HL-60 (cell line): ENCODE measurements at regions not wholly inside any gene's neighbourhood (a gene's known extent, or its start where the extent isn't known, plus 50 kb on each side); places are given as distances from the start of the nearest gene placed in this dataset.

Experiments
- DNase-seq, 2 experiments: peaks; one replicate each; pipeline ENCODE4 v3.0.0-alpha.2; 2010 to 2020; ENCODE audit warnings: low read depth in 1 of 2, low spot score in 1 of 2
- H3K27ac ChIP-seq: fragments of 250-450 bp; sonication (Bioruptor Pico); replicated peaks from 2 replicates; pipeline ENCODE4 v1.5.1; 2020; ENCODE audit warnings: mild to moderate bottlenecking, moderate library complexity
- H3K27me3 ChIP-seq: fragments of 250-450 bp; sonication (Bioruptor Pico); 2 replicates; pipeline ENCODE4 v1.5.1; 2021; ENCODE audit warnings: mild to moderate bottlenecking, moderate library complexity; ENCODE audit not compliant: insufficient read depth, poor library complexity, severe bottlenecking
- H3K4me3 ChIP-seq: replicated peaks from 2 replicates; pipeline ENCODE4 v1.5.1; 2011; ENCODE audit warnings: mild to moderate bottlenecking, control low read depth, low read length; ENCODE audit not compliant: insufficient read depth
- GABPA ChIP-seq: IDR thresholded peaks from 2 replicates; pipeline ENCODE4 v1.6.1; 2012; ENCODE audit warnings: low read depth
- POLR2AphosphoS5 ChIP-seq: IDR thresholded peaks from 2 replicates; pipeline ENCODE4 v1.6.1; 2012; ENCODE audit warnings: low read depth
- SPI1 ChIP-seq: IDR thresholded peaks from 2 replicates; pipeline ENCODE4 v1.6.1; 2012; ENCODE audit warnings: low read depth, mild to moderate bottlenecking, borderline replicate concordance
- TF ChIP-seq, protein P1 (sequence below): IDR thresholded peaks from one replicate; pipeline ENCODE4 v1.5.1; 2011; ENCODE audit warnings: low read length, control low read depth, inconsistent platforms; ENCODE audit not compliant: insufficient read depth
- TF ChIP-seq, protein P2 (sequence below): IDR thresholded peaks from 2 replicates; pipeline ENCODE4 v1.6.1; 2012; ENCODE audit warnings: low read depth; ENCODE audit not compliant: insufficient replicate concordance

DNA sequence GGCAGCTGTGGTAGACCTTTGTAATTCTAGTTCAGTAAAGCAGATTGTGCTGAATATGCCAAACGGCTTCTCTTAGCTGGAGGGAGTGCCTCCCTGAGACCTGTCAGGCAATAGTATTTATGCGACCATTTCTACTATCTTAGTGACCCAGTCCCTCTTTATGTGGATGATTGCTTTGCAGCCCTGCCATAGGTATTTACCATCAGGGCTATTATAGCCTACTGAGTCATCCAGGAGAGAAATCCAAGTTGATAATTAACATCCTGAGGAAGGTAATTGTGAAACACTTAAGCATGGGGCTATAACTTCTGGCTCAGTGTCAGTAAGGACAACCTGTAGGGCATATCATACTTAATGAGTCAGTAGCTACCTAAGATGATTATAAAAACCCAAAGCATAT is 103.9 kb upstream of the MAOA start:
- no peak overlapping the region for H3K4me3 ChIP-seq
- H3K27ac ChIP-seq = no peak overlapping the region
- no peaks in the 10 kb centered on the region for H3K27me3 ChIP-seq
- no peak for DNase-seq
- TF ChIP-seq, protein P1, sequence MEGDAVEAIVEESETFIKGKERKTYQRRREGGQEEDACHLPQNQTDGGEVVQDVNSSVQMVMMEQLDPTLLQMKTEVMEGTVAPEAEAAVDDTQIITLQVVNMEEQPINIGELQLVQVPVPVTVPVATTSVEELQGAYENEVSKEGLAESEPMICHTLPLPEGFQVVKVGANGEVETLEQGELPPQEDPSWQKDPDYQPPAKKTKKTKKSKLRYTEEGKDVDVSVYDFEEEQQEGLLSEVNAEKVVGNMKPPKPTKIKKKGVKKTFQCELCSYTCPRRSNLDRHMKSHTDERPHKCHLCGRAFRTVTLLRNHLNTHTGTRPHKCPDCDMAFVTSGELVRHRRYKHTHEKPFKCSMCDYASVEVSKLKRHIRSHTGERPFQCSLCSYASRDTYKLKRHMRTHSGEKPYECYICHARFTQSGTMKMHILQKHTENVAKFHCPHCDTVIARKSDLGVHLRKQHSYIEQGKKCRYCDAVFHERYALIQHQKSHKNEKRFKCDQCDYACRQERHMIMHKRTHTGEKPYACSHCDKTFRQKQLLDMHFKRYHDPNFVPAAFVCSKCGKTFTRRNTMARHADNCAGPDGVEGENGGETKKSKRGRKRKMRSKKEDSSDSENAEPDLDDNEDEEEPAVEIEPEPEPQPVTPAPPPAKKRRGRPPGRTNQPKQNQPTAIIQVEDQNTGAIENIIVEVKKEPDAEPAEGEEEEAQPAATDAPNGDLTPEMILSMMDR = no peak
- TF ChIP-seq, protein P2, sequence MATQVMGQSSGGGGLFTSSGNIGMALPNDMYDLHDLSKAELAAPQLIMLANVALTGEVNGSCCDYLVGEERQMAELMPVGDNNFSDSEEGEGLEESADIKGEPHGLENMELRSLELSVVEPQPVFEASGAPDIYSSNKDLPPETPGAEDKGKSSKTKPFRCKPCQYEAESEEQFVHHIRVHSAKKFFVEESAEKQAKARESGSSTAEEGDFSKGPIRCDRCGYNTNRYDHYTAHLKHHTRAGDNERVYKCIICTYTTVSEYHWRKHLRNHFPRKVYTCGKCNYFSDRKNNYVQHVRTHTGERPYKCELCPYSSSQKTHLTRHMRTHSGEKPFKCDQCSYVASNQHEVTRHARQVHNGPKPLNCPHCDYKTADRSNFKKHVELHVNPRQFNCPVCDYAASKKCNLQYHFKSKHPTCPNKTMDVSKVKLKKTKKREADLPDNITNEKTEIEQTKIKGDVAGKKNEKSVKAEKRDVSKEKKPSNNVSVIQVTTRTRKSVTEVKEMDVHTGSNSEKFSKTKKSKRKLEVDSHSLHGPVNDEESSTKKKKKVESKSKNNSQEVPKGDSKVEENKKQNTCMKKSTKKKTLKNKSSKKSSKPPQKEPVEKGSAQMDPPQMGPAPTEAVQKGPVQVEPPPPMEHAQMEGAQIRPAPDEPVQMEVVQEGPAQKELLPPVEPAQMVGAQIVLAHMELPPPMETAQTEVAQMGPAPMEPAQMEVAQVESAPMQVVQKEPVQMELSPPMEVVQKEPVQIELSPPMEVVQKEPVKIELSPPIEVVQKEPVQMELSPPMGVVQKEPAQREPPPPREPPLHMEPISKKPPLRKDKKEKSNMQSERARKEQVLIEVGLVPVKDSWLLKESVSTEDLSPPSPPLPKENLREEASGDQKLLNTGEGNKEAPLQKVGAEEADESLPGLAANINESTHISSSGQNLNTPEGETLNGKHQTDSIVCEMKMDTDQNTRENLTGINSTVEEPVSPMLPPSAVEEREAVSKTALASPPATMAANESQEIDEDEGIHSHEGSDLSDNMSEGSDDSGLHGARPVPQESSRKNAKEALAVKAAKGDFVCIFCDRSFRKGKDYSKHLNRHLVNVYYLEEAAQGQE = no peak
- TF ChIP-seq SPI1 (no peak), GABPA (no peak), POLR2AphosphoS5 (no peak)

DNA sequence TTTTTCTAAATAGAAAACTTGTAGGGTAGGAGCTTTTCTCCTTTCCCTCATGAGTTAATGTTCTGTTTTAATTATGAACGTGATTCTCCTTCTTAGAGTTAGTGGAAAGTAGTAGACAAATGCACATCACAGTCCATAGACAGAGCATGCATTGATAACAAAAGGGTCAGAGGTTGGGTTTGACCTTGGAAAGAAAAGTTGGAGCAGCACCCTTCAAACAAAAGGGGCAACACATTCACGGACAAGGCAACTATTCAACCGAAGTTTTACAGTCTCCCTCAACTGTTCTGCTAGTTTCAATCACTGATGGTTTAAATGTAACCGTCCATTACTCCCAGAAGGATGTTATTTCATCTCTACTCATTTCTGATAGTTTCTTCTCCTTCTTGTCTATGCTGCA is 103.4 kb upstream of the MAOA start:
- TF ChIP-seq SPI1 = no peak
- no peak for TF ChIP-seq POLR2AphosphoS5
- no peak for TF ChIP-seq GABPA
- TF ChIP-seq, protein P1 = no peak
- TF ChIP-seq, protein P2 = no peak
- Histone ChIP-seq H3K27ac (no peak overlapping the region), H3K27me3 (no peaks in the 10 kb centered on the region), H3K4me3 (no peak overlapping the region)
- DNase-seq = no peak

DNA sequence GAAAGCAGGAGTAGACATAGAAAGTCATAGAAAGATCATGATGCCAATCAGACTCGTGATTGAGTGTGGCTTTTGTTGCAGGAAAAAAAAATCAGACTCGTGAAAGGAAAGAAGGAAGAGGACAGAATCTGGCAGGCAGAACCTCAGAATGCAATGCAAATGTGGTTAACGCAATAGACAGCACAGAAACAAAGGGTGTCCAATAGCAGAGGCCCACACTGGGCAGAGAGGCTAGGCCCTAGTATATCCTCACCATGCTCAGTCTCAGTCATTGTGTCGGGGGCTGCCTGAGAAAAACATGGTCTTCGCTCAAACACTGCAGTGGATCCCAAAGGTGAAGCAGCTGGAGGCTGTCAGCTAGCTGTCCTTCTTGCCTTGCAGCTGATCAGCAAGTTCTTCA is 102.8 kb upstream of the MAOA start:
- TF ChIP-seq, protein P1 = no peak
- TF ChIP-seq POLR2AphosphoS5 = no peak
- no peak for TF ChIP-seq GABPA
- TF ChIP-seq, protein P2 = no peak
- TF ChIP-seq SPI1 = no peak
- Histone ChIP-seq H3K4me3 (no peak overlapping the region), H3K27me3 (no peaks in the 10 kb centered on the region), H3K27ac (no peak overlapping the region)
- DNase-seq = no peak
